ENCODE measurements at regions not wholly inside any gene's neighbourhood (a gene's known extent, or its start where the extent isn't known, plus 50 kb on each side); places are given as distances from the start of the nearest gene placed in this dataset.

GRCh38 chr10:52663161-52663560 is 109.4 kb downstream of the MBL2 start:
- TF ChIP-seq CTCF (IDR thresholded peaks at IDR 0.05; ENCODE audit: partially characterized antibody, unreplicated experiment): no peak
- no peak for DNase-seq
- Mint-ChIP-seq H3K27ac (ENCODE audit: unreplicated experiment) (no peak overlapping the region), H3K36me3 (ENCODE audit: unreplicated experiment) (peaks cover 3% of the 10 kb centered on the region), H3K4me3 (ENCODE audit: unreplicated experiment) (no peak overlapping the region), H3K4me1 (ENCODE audit: low read depth, unreplicated experiment) (no peaks in the 10 kb centered on the region), H3K27me3 (ENCODE audit: unreplicated experiment) (no peaks in the 10 kb centered on the region), H3K9me3 (ENCODE audit: unreplicated experiment) (peaks cover 2% of the 10 kb centered on the region)

- Mint-ChIP-seq H3K9me3 (ENCODE audit: unreplicated experiment) (peaks cover 2% of the 10 kb centered on the region), H3K27ac (ENCODE audit: unreplicated experiment) (no peak overlapping the region), H3K4me3 (ENCODE audit: unreplicated experiment) (no peak overlapping the region), H3K4me1 (ENCODE audit: low read depth, unreplicated experiment) (no peaks in the 10 kb centered on the region), H3K27me3 (ENCODE audit: unreplicated experiment) (no peaks in the 10 kb centered on the region), H3K36me3 (ENCODE audit: unreplicated experiment) (peaks cover 3% of the 10 kb centered on the region)
- no peak for DNase-seq
- TF ChIP-seq CTCF (IDR thresholded peaks at IDR 0.05; ENCODE audit: partially characterized antibody, unreplicated experiment): no peak
Observed at GRCh38 chr10:52664629-52665028, 108.0 kb downstream of the MBL2 start.

GRCh38 chr10:52665821-52666220 is 106.8 kb downstream of the MBL2 start:
- no peak for TF ChIP-seq CTCF (IDR thresholded peaks at IDR 0.05; ENCODE audit: partially characterized antibody, unreplicated experiment)
- H3K36me3 Mint-ChIP-seq (ENCODE audit: unreplicated experiment): peaks cover 3% of the 10 kb centered on the region
- peaks cover 2% of the 10 kb centered on the region for H3K9me3 Mint-ChIP-seq (ENCODE audit: unreplicated experiment)
- H3K27me3 Mint-ChIP-seq (ENCODE audit: unreplicated experiment): peaks cover under 1% of the 10 kb centered on the region
- DNase-seq: no peak
- H3K4me3 Mint-ChIP-seq (ENCODE audit: unreplicated experiment): no peak overlapping the region
- no peak overlapping the region for H3K27ac Mint-ChIP-seq (ENCODE audit: unreplicated experiment)
- H3K4me1 Mint-ChIP-seq (ENCODE audit: low read depth, unreplicated experiment): no peaks in the 10 kb centered on the region

GRCh38 chr10:52666931-52667330 is 105.7 kb downstream of the MBL2 start:
- H3K4me3 Mint-ChIP-seq (ENCODE audit: unreplicated experiment): no peak overlapping the region
- no peak overlapping the region for H3K27ac Mint-ChIP-seq (ENCODE audit: unreplicated experiment)
- H3K9me3 Mint-ChIP-seq (ENCODE audit: unreplicated experiment): peaks cover 2% of the 10 kb centered on the region
- peaks cover 2% of the 10 kb centered on the region for H3K27me3 Mint-ChIP-seq (ENCODE audit: unreplicated experiment)
- H3K4me1 Mint-ChIP-seq (ENCODE audit: low read depth, unreplicated experiment): no peaks in the 10 kb centered on the region
- no peak for TF ChIP-seq CTCF (IDR thresholded peaks at IDR 0.05; ENCODE audit: partially characterized antibody, unreplicated experiment)
- no peak for DNase-seq
- H3K36me3 Mint-ChIP-seq (ENCODE audit: unreplicated experiment): peaks cover 3% of the 10 kb centered on the region

- TF ChIP-seq CTCF (IDR thresholded peaks at IDR 0.05; ENCODE audit: partially characterized antibody, unreplicated experiment): no peak
- peaks cover 2% of the 10 kb centered on the region for H3K27me3 Mint-ChIP-seq (ENCODE audit: unreplicated experiment)
- no peak overlapping the region for H3K27ac Mint-ChIP-seq (ENCODE audit: unreplicated experiment)
Observed at GRCh38 chr10:52668024-52668423, 104.6 kb downstream of the MBL2 start.

More at GRCh38 chr10:52668024-52668423, 104.6 kb downstream of the MBL2 start:
- DNase-seq: no peak
- Mint-ChIP-seq H3K4me1 (ENCODE audit: low read depth, unreplicated experiment) (no peaks in the 10 kb centered on the region), H3K9me3 (ENCODE audit: unreplicated experiment) (peaks cover 2% of the 10 kb centered on the region), H3K36me3 (ENCODE audit: unreplicated experiment) (peaks cover 3% of the 10 kb centered on the region), H3K4me3 (ENCODE audit: unreplicated experiment) (no peak overlapping the region)
